ENCODE measurements at regions not wholly inside any gene's neighbourhood (a gene's known extent, or its start where the extent isn't known, plus 50 kb on each side); places are given as distances from the start of the nearest gene placed in this dataset.

- Mint-ChIP-seq H3K27me3 (peaks cover 5% of the 10 kb centered on the region), H3K4me3 (no peak overlapping the region), H3K36me3 (no peaks in the 10 kb centered on the region), H3K27ac (no peak overlapping the region), H3K9me3 (peaks cover 4% of the 10 kb centered on the region), H3K4me1 (ENCODE audit: unreplicated experiment) (no peaks in the 10 kb centered on the region)
- no peak for DNase-seq (ENCODE audit: extremely low spot score, unreplicated experiment)
- TF ChIP-seq CTCF (conservative IDR thresholded peaks at IDR 0.05) = no peak
Observed at GRCh38 chr7:71015252-71015900, 116.6 kb upstream of the GALNT17 start.

- Mint-ChIP-seq H3K4me1 (ENCODE audit: unreplicated experiment) (no peaks in the 10 kb centered on the region), H3K9me3 (peaks cover 4% of the 10 kb centered on the region), H3K27ac (no peak overlapping the region), H3K27me3 (peaks cover 3% of the 10 kb centered on the region), H3K4me3 (no peak overlapping the region), H3K36me3 (no peaks in the 10 kb centered on the region)
- no peak for TF ChIP-seq CTCF (conservative IDR thresholded peaks at IDR 0.05)
- DNase-seq (ENCODE audit: extremely low spot score, unreplicated experiment) = no peak
Observed at GRCh38 chr7:71016401-71016800, 115.5 kb upstream of the GALNT17 start.

GRCh38 chr7:71017602-71018001 lies 114.3 kb upstream of the GALNT17 start:
- no peak for DNase-seq (ENCODE audit: extremely low spot score, unreplicated experiment)
- H3K4me3 Mint-ChIP-seq = no peak overlapping the region
- no peaks in the 10 kb centered on the region for H3K4me1 Mint-ChIP-seq (ENCODE audit: unreplicated experiment)
- no peak overlapping the region for H3K27ac Mint-ChIP-seq
- H3K36me3 Mint-ChIP-seq = no peaks in the 10 kb centered on the region
- peaks cover 3% of the 10 kb centered on the region for H3K27me3 Mint-ChIP-seq
- peaks cover 4% of the 10 kb centered on the region for H3K9me3 Mint-ChIP-seq
- TF ChIP-seq CTCF (conservative IDR thresholded peaks at IDR 0.05) = no peak

- no peak for TF ChIP-seq CTCF (conservative IDR thresholded peaks at IDR 0.05)
- Mint-ChIP-seq H3K36me3 (no peaks in the 10 kb centered on the region), H3K27me3 (peaks cover 3% of the 10 kb centered on the region), H3K4me1 (ENCODE audit: unreplicated experiment) (no peaks in the 10 kb centered on the region), H3K4me3 (no peak overlapping the region), H3K27ac (no peak overlapping the region), H3K9me3 (peaks cover 4% of the 10 kb centered on the region)
- no peak for DNase-seq (ENCODE audit: extremely low spot score, unreplicated experiment)
Observed at GRCh38 chr7:71019706-71020105, 112.2 kb upstream of the GALNT17 start.

- Mint-ChIP-seq H3K4me3 (no peak overlapping the region), H3K27ac (no peak overlapping the region), H3K36me3 (no peaks in the 10 kb centered on the region), H3K9me3 (peaks cover 4% of the 10 kb centered on the region), H3K27me3 (peaks cover 3% of the 10 kb centered on the region), H3K4me1 (ENCODE audit: unreplicated experiment) (no peaks in the 10 kb centered on the region)
- no peak for TF ChIP-seq CTCF (conservative IDR thresholded peaks at IDR 0.05)
- no peak for DNase-seq (ENCODE audit: extremely low spot score, unreplicated experiment)
Observed at GRCh38 chr7:71021131-71021530, 110.8 kb upstream of the GALNT17 start.

- H3K9me3 Mint-ChIP-seq = no peaks in the 10 kb centered on the region
- H3K36me3 Mint-ChIP-seq = no peaks in the 10 kb centered on the region
- peaks cover 2% of the 10 kb centered on the region for H3K27me3 Mint-ChIP-seq
- DNase-seq (ENCODE audit: extremely low spot score, unreplicated experiment) = no peak
- no peak overlapping the region for H3K4me3 Mint-ChIP-seq
- no peak overlapping the region for H3K27ac Mint-ChIP-seq
- no peaks in the 10 kb centered on the region for H3K4me1 Mint-ChIP-seq (ENCODE audit: unreplicated experiment)
- TF ChIP-seq CTCF (conservative IDR thresholded peaks at IDR 0.05) = no peak
Observed at GRCh38 chr7:71026680-71027079, 105.3 kb upstream of the GALNT17 start.
